Motor neuron (in vitro differentiated cells): ENCODE measurements at regions not wholly inside any gene's neighbourhood (a gene's known extent, or its start where the extent isn't known, plus 50 kb on each side); places are given as distances from the start of the nearest gene placed in this dataset.
"Not testable (repeated sequence)": the region's sequence is repeated elsewhere in the genome, so short reads cannot be mapped to it uniquely, and the experiment has no call there.

ENCODE experiments used
- ATAC-seq, 8 experiments: fragments of 200-7000 bp; cut with Tn5 transposase; replicated peaks in 6 of 8; 2 replicates each; pipeline ENCODE4 v1.8.0; 2021; ENCODE audit warnings: mild to moderate bottlenecking in 8 of 8, moderate library complexity in 8 of 8
- H3K27ac ChIP-seq, 2 donors: fragments of 250-450 bp; sonication (Bioruptor Pico); 2 replicates each; pipeline ENCODE4 v1.9.0; 2021; ENCODE audit warnings: antibody characterized with exemption in 2 of 2, mild to moderate bottlenecking in 2 of 2, moderate library complexity in 1 of 2
- H3K4me1 ChIP-seq, 2 donors: fragments of 250-450 bp; sonication (Bioruptor Pico); replicated peaks in 1 of 2; 2 replicates each; pipeline ENCODE4 v1.6.1; 2021; ENCODE audit warnings: antibody characterized with exemption in 2 of 2, mild to moderate bottlenecking in 2 of 2, moderate library complexity in 1 of 2
- H3K4me3 ChIP-seq, 5 donors: fragments of 250-450 bp; sonication (Bioruptor Pico); 2 replicates each; pipeline ENCODE4 v1.9.0; 2021; ENCODE audit warnings: antibody characterized with exemption in 5 of 5, mild to moderate bottlenecking in 5 of 5, moderate library complexity in 4 of 5
- WGBS, 10 experiments: fragments of 450-650 bp; shearing (Covaris generic); methylation state at CpG; one replicate each; pipeline ENCODE4 v1.0.0; 2022; 5-methylcytosine and 5-hydroxymethylcytosine counted together
- in situ Hi-C, 9 experiments: fragments of 400-800 bp; cut with MboI; loops; one replicate each; pipeline ENCODE4 v1.15.0; 2021; ENCODE audit warnings: low sequenced_read_pairs in 9 of 9, low pct_unique_long_range_greater_than_20kb in 2 of 9; ENCODE audit not compliant: unreplicated experiment in 9 of 9

DNA sequence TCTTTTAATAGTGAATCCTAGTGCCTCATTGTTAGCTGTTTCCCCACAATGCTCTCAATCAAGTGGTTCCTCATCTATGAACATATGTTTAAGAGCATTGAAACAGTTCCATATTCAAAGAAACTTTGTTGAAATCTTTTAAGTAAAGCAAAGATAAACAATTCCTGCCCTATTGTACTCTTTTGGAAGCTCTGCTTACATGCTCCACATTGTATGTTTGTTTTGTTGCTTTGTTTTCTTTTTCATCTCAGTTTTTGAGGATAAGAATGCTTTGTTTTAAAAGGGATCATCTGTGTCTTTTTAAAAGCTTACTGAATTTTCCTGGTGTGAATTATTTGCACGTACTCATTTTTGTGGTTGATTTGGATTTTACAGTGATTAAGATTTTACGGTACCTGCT is 132.2 kb upstream of the MARCKS start:
- H3K4me3 ChIP-seq, H3K27ac ChIP-seq, in situ Hi-C loops, H3K4me1 ChIP-seq: not testable (repeated sequence)
- WGBS, 10 experiments: 100% methylated on average over 1 of the region's 2 CpGs; no CpG with 5 or more reads in 8 of the 10 experiments
- ATAC-seq: peak in 4 of 8 experiments; percentile 10 to 45 (median 26)

DNA sequence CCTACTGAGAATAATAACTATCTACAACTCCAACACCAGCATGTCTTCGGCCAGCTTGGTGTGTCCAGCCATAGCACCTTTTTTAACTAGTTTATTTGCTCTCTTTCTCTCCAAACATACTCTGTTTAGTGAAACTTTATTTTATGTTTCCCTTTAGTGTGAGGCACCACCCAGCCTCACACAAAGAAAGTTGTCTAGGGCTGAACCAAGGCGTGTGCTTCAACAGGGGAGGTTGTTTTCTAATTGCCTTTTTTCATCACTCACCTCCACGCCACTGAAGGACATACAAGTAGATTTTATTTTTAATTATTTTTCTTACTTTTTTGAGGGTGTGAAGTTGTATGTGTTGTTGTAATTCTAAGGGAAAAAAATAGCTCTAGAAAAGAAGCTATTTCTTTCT is 125.6 kb upstream of the MARCKS start:
- WGBS, 10 experiments: 67 to 91% (median 77%) methylated on average over 1 to 3 of the region's 3 CpGs; no CpG with 5 or more reads in 1 of the 10 experiments
- in situ Hi-C loops: no loop called here

DNA sequence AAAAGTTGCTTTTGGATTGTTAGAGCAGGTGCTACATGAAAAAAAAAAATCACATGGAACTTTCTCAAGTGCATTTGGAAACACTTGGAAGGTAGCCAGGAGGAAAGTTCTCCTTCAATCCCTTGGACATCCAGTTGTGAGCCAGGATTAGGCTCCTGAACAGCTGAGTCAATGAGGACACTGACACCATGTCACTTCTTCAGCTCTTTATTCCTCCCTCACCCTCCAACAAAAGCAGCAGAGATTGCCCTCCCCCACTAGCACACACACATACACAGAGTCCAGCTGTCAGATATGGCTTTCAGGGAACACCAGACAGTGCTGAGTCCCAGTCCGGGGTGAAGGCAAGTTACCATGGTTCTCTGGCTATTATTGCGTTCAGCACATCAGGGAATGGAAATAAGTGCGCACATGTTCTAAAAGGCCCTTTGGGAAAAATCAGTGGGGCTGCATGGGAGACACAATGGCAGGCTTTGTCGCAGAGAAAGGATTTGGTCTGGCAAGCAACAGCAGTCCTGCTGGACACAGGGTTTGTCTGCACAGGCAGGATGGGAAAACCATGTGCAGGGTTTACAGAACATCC is 124.7 kb upstream of the MARCKS start:
- WGBS, 10 experiments: 0 to 84% (median 19%) methylated on average over 1 to 4 of the region's 4 CpGs; no CpG with 5 or more reads in 3 of the 10 experiments
- Histone ChIP-seq H3K27ac (peak overlapping the region; percentile 58 to 72), H3K4me1 (peaks cover 9 to 13% of the 10 kb centered on the region in 2 donors), H3K4me3 (peak overlapping the region in 3 of 5 donors; percentile 4 to 16 (median 15))
- peak in 5 of 8 experiments; percentile 97 to 99 (median 98) for ATAC-seq
- in situ Hi-C loops: no loop called here

More for the DNA sequence above, 125.6 kb upstream of the MARCKS start:
- no peak for ATAC-seq
- Histone ChIP-seq H3K4me1 (peaks cover 9 to 13% of the 10 kb centered on the region in 2 donors), H3K4me3 (no peak overlapping the region), H3K27ac (no peak overlapping the region)

DNA sequence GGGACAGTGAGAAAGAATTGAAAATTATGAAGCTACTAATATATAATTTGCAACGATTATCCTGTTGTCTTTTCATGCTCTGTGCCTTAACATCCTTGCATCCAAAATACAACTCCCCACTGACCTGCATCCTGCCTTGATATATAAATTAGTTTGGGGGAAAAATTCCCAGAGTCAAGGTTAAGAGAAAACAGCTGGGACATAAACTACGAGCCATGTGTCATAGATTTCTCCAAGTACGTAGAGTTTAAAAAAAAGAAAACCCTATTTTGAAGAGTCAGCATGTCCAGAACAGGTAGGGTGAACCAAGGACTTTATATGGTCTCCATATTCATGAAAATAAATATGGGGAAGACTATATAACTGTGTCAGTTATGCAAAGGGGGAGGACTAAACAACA is 123.8 kb upstream of the MARCKS start:
- in situ Hi-C loops: no loop called here
- H3K27ac ChIP-seq: no peak overlapping the region
- no peak overlapping the region for H3K4me3 ChIP-seq
- ATAC-seq: no peak
- peaks cover 9 to 13% of the 10 kb centered on the region in 2 donors for H3K4me1 ChIP-seq
- WGBS, 10 experiments: 30 to 100% (median 79%) methylated on average over 1 to 3 of the region's 3 CpGs

DNA sequence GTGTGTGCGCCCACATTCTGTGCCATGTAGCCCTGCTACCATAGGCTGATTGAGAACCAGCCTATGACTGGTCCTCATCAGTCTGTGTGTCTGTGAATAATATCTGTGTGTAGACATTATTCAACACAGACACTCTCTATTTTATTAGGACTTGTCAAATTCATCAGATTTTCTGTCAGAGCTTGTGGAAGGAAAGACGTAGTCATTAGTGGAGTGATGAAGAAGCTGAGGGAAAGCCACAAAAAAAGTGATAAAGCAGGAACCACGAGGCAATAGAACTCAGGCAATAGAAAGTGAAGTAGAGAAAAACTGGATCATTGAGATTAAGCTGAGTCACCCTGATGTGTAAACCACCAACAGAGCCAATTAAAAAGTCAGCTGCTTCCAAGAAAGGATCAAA is 122.2 kb upstream of the MARCKS start:
- in situ Hi-C loops: no loop called here
- Histone ChIP-seq H3K27ac (no peak overlapping the region), H3K4me3 (no peak overlapping the region), H3K4me1 (peaks cover 9 to 13% of the 10 kb centered on the region in 2 donors)
- ATAC-seq: peak in 3 of 8 experiments; percentile 23 to 80 (median 61)
- 49 to 100% (median 60%) methylated on average over 1 to 3 of the region's 3 CpGs; no CpG with 5 or more reads in 3 of the 10 experiments for WGBS, 10 experiments

DNA sequence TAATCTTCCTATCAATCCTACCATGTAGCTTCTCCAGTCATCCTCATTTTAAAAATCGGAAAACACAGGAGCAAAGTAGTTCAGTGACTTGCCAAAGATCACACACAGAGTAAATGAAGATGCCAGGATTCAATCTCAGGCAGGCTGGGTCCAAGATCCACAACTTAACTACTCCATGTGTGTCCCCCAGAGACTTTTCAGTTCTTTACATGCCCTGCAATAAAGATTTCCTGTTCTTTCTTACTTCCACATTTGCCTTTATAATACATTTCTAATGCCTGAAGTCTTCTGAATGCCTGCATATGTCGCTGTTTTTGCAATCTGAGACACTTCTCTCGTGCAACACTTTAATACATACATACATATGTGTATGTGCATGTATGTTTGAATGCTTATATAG is 121.7 kb upstream of the MARCKS start:
- ATAC-seq: peak in 1 of 8 experiments; percentile 42
- in situ Hi-C loops: no loop called here
- Histone ChIP-seq H3K4me3 (no peak overlapping the region), H3K27ac (no peak overlapping the region), H3K4me1 (peaks cover 9 to 13% of the 10 kb centered on the region in 2 donors)
- WGBS, 10 experiments: 0 to 90% (median 62%) methylated on average over 1 to 3 of the region's 3 CpGs; no CpG with 5 or more reads in 6 of the 10 experiments

DNA sequence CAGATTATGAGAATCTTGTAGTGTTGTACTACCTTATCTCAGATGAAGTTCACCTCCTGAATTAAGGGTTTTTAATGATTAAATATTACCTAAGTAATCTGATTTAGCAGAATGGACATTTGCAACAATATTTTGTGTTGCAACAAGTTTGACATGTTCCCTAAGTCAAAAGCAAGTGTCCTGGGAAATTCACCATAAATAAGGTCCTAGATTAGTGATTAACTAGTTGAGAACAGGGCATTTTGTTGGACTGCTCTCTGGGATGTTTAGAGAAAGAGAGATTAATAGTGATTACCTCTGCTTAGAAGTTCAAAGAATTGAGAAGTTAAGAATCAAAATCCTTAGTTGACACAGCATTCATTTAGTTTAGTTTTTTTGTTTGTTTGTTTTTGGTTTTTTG is 120.2 kb upstream of the MARCKS start:
- in situ Hi-C loops: no loop called here
- H3K27ac ChIP-seq: no peak overlapping the region
- ATAC-seq: no peak
- no peak overlapping the region for H3K4me3 ChIP-seq
- H3K4me1 ChIP-seq: peaks cover 4 to 12% of the 10 kb centered on the region in 2 donors

DNA sequence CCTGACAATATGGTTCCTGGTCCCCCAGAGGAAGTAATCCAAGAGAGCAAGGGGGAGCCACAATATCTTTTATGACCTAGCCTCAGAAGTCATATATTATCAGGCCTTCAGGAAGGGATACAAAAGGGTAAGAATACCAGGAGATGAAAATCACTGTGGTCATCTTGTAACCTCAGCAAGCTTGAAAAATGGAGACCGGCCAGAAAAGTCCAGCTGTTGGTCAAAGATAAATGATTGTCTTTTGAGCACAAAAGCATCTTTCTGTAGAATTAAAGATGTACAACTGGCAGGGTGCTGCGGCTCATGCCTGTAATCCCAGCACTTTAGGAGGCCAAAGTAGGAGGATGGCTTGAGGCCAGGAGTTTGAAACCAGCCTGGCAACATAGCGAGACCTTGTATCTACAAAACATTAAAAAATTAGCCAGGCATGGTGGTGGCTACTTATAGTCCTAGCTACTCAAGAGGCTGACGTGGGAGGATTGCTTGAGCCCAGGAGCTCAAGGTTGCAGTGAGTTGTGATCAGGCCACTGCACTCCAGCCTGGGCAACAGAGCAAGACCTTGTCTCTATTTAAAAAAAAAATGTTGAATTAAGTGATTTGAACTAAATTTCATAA is 118.0 kb upstream of the MARCKS start:
- ATAC-seq: no peak
- no peak overlapping the region for H3K27ac ChIP-seq
- no peak overlapping the region for H3K4me3 ChIP-seq
- H3K4me1 ChIP-seq: no peaks in the 10 kb centered on the region
- 75 to 100% (median 97%) methylated on average over 1 to 4 of the region's 4 CpGs; no CpG with 5 or more reads in 1 of the 10 experiments for WGBS, 10 experiments
- in situ Hi-C loops: no loop called here

DNA sequence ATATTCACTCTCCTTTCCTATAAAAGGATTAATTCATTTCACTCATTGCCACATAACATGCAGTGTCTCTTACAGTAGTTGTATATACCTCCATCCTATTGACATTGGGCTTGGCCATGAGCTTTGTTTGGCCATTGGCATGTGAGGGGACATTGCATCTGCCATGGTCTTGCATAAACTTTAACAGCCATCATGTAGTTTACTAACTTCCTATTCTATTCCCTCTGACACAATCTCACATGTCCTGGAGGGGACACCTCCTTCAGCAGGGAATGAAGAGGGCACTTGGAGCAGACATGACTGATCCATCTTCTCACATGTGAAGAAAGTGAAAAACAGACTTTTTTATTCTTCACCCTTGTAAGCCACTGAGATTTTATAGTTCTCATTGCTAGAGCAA is 115.5 kb upstream of the MARCKS start:
- in situ Hi-C loops: no loop called here
- ATAC-seq: no peak

DNA sequence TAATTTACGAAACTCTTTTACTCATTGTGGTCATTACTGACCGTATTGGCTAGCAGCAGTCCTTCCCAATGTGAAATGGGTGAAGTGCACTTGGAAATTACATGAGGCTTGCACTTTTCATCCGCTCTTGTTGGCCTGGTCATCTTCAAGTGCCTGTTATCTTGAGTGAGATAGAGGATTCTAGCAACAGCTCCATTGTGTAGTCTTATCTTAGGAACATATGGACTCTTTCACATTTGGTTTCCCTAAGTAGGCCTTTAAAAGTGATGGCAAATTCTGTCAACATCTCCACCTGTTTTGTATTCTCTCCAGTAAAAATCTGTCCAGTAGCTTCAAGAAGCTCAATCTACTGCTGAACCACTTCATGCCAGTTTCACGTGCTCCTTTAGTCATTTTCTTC is 114.8 kb upstream of the MARCKS start:
- ATAC-seq: no peak
- 53 to 100% (median 97%) methylated on average over 2 to 4 of the region's 4 CpGs for WGBS, 10 experiments
- in situ Hi-C loops: no loop called here

More for the DNA sequence above, 115.5 kb upstream of the MARCKS start:
- Histone ChIP-seq H3K4me1 (no peaks in the 10 kb centered on the region), H3K27ac (no peak overlapping the region), H3K4me3 (no peak overlapping the region)

DNA sequence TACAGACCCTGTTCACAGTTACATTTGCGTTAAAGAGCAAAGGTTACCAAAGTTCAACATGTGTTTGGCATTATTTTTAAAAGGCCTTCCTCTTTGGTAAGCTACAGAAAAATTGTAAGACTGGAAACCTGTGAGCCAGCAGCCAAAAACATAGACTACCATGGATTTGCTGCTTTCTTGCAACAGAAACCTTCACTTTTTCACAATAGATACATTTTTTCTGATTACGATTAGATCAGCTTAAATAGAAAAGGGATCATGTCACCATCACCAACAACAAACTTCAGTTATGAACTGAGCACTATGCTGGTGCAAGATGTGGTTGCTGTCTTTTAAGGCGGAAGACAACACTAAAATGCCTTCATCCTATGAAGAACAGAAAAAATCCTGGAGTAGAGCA is 112.3 kb upstream of the MARCKS start:
- 10 to 93% (median 85%) methylated on average over 1 to 3 of the region's 3 CpGs for WGBS, 10 experiments
- H3K27ac ChIP-seq: no peak overlapping the region
- no peak overlapping the region for H3K4me3 ChIP-seq
- in situ Hi-C loops: no loop called here
- H3K4me1 ChIP-seq: no peaks in the 10 kb centered on the region
- ATAC-seq: no peak

More for the DNA sequence above, 114.8 kb upstream of the MARCKS start:
- H3K4me3 ChIP-seq: no peak overlapping the region
- H3K27ac ChIP-seq: no peak overlapping the region
- no peaks in the 10 kb centered on the region for H3K4me1 ChIP-seq

DNA sequence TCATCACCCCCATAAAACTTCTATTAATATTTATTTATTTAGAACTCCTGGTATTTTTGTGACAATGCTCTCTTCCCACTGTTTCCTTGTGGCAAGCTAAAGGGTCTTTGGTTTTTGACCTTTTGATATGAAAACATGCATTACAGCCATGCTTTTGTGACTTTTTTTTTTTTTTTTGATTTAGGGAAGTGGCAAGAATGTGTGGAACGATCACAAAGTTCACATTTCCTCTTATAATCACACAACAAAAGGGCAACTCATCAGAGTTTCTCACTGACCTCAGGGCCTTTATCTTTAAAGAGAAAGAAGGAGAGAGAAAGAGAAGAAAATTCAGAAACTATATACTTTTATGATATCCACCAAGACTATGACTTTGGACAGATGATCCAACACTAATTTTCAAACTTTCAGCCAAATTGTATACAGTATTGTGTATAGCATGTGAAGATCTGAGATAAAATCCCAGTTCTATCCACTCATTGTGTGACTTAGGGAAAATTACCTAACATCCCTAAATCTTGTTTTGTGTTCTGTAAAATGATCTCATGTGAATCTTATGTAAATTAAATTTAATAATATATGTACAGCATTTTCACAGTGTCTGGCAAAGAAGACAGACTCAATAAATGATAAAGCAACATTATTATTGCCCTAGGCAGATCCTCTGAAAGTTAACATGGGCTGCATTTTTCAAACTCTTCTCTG is 106.8 kb upstream of the MARCKS start:
- in situ Hi-C loops: no loop called here

DNA sequence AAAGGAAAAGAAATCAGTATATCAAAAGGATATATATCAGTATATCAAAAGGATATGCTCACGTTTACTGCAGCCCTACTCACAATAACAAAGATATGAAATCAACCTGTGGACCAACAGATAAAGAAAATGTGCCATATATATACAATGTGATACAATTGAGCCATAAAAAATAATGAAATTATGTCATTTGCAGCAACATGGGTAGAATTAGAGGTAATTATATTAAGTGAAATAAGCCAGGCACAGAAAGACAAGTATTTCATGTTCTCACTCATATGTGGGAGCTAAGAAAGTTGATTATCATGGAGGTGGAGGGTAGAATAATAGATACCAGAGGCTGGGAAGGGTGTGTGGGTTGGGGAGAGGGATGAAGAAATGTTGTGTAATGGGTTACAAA is 102.9 kb upstream of the MARCKS start:
- Histone ChIP-seq H3K27ac (no peak overlapping the region), H3K4me1 (no peaks in the 10 kb centered on the region), H3K4me3 (no peak overlapping the region)
- in situ Hi-C loops: no loop called here
- no peak for ATAC-seq
- WGBS, 10 experiments: 43 to 100% (median 75%) methylated on average over 1 of the region's 1 CpG; no CpG with 5 or more reads in 3 of the 10 experiments

More for the DNA sequence above, 106.8 kb upstream of the MARCKS start:
- H3K27ac ChIP-seq: no peak overlapping the region
- no peaks in the 10 kb centered on the region for H3K4me1 ChIP-seq
- no peak for ATAC-seq
- 33 to 100% (median 83%) methylated on average over 1 of the region's 1 CpG; no CpG with 5 or more reads in 3 of the 10 experiments for WGBS, 10 experiments
- no peak overlapping the region for H3K4me3 ChIP-seq
